K562 (cell line): ENCODE measurements at regions not wholly inside any gene's neighbourhood (a gene's known extent, or its start where the extent isn't known, plus 50 kb on each side); places are given as distances from the start of the nearest gene placed in this dataset.

Source experiments
- ATAC-seq: fragments of 200-7000 bp; cut with Tn5 transposase; 3 replicates; pipeline ENCODE4 v1.9.1; 2020; ENCODE audit warnings: moderate library complexity
- BruUV-seq: library from RNA; stranded (reverse); fragments of 400-500 nt; replicated peaks from 2 replicates; lab custom pipeline; 2021; lab: Mats Ljungman, UMichigan
- CTCF ChIA-PET: fragments of 300-600 bp; formaldehyde crosslinking; extraction: SDS; loops from one replicate; lab custom pipeline; 2021; ENCODE audit warnings: low intra/inter-chr PET ratio; lab: Yijun Ruan, JAX
- POLR2A ChIA-PET: fragments of 300-600, 350-650 bp; sonication (Branson Sonifier 250); formaldehyde crosslinking; extraction: SDS; loops from one replicate; lab custom pipeline; 2021; ENCODE audit warnings: antibody characterized with exemption, inconsistent platforms; lab: Yijun Ruan, JAX
- DNase-seq, 4 experiments: peaks; one replicate each; pipeline versions ENCODE4 v3.0.0 to v3.0.0-alpha.2; 2011 to 2018; ENCODE audit warnings: low spot score in 3 of 4, mixed read lengths in 3 of 4; ENCODE audit errors: extremely low read depth in 1 of 4
- FAIRE-seq: peaks from 2 replicates; lab custom pipeline; 2011; peaks lifted over from hg19 to GRCh38; lab: Jason Lieb, UNC
- H2AFZ ChIP-seq: 2 replicates; pipeline ENCODE4 v1.6.0; 2011; ENCODE audit warnings: low read depth, low read length, control low read depth, inconsistent platforms
- H3K27ac ChIP-seq: fragments of 200-600 bp; 3 replicates; pipeline ENCODE4 v1.8.0; 2011; ENCODE audit warnings: low read depth, mild to moderate bottlenecking, control low read depth, inconsistent platforms, low read length, moderate library complexity, mixed read lengths; ENCODE audit errors: extremely low read depth
- H3K27me3 ChIP-seq, 2 experiments: fragments of 300-600 bp in 1 of 2; 2 replicates in 1 of 2; 3 replicates in 1 of 2; pipeline versions ENCODE4 v1.6.0 to v1.8.0; 2011; ENCODE audit warnings: inconsistent platforms in 2 of 2, low read length in 2 of 2, mild to moderate bottlenecking in 1 of 2, mixed read lengths in 1 of 2, moderate library complexity in 1 of 2; ENCODE audit not compliant: control insufficient read depth in 2 of 2, insufficient read depth in 2 of 2
- H3K36me3 ChIP-seq: fragments of 300-600 bp; 3 replicates; pipeline ENCODE4 v1.8.0; 2011; ENCODE audit warnings: mild to moderate bottlenecking, low read length, inconsistent platforms; ENCODE audit not compliant: control insufficient read depth, insufficient read depth
- H3K4me1 ChIP-seq, 2 experiments: fragments of 200-600 bp in 1 of 2; replicated peaks in 1 of 2; 2 replicates in 1 of 2; 3 replicates in 1 of 2; pipeline versions ENCODE4 v1.5.1 to v1.8.0; 2011; ENCODE audit warnings: inconsistent platforms in 2 of 2, low read length in 2 of 2, mild to moderate bottlenecking in 1 of 2, mixed read lengths in 1 of 2, moderate library complexity in 1 of 2; ENCODE audit not compliant: control insufficient read depth in 2 of 2, insufficient read depth in 2 of 2
- H3K4me2 ChIP-seq: 2 replicates; pipeline ENCODE4 v1.6.1; 2011; ENCODE audit warnings: low read length, control low read depth, inconsistent platforms, mixed read lengths; ENCODE audit not compliant: insufficient read depth
- H3K4me3 ChIP-seq: fragments of 200-600 bp; sonication (generic), shearing (Covaris generic); 2 replicates; pipeline ENCODE4 v1.5.1; 2016; ENCODE audit warnings: control low read depth, inconsistent platforms
- H3K79me2 ChIP-seq: fragments of 200-600 bp; 3 replicates; pipeline ENCODE4 v1.8.0; 2011; ENCODE audit warnings: low read length, inconsistent platforms; ENCODE audit not compliant: control insufficient read depth, insufficient read depth
- H3K9ac ChIP-seq, 2 experiments: 2 replicates each; pipeline versions ENCODE4 v1.6.0 to v1.6.1; 2011; ENCODE audit warnings: low read depth in 2 of 2, low read length in 2 of 2, control low read depth in 1 of 2, inconsistent platforms in 1 of 2, mild to moderate bottlenecking in 1 of 2, mixed read lengths in 1 of 2; ENCODE audit not compliant: insufficient read depth in 1 of 2
- H3K9me1 ChIP-seq: one replicate; pipeline ENCODE4 v1.6.0; 2011; ENCODE audit warnings: inconsistent platforms, mild to moderate bottlenecking, low read length, moderate library complexity; ENCODE audit not compliant: control insufficient read depth, insufficient read depth
- H3K9me3 ChIP-seq: replicated peaks from 2 replicates; pipeline ENCODE4 v1.5.1; 2011; ENCODE audit warnings: low read depth, low read length, inconsistent platforms; ENCODE audit not compliant: control insufficient read depth, insufficient read depth
- H4K20me1 ChIP-seq: replicated peaks from 2 replicates; pipeline ENCODE4 v1.6.1; 2011; ENCODE audit warnings: low read length, inconsistent platforms, mixed read lengths; ENCODE audit not compliant: control insufficient read depth, insufficient read depth
- BACH1 ChIP-seq: fragments of 200-800 bp; sonication (Bioruptor generic); IDR thresholded peaks from 2 replicates; pipeline ENCODE4 v1.6.1; 2016; ENCODE audit warnings: missing genetic modification characterization, missing compliant biosample characterization
- CUX1 ChIP-seq: fragments of 200-800 bp; sonication (Bioruptor generic); IDR thresholded peaks from 2 replicates; pipeline ENCODE4 v1.6.1; 2016; ENCODE audit warnings: missing genetic modification characterization, missing compliant biosample characterization
- RBM25 ChIP-seq: fragments of 200-400 bp; formaldehyde crosslinking; IDR thresholded peaks from 2 replicates; pipeline ENCODE4 v1.6.1; 2018; ENCODE audit warnings: low read length, low read depth, moderate library complexity; ENCODE audit not compliant: severe bottlenecking
- SIN3A ChIP-seq, 2 experiments: fragments of 150-350 bp in 1 of 2; IDR thresholded peaks; 2 replicates each; pipeline ENCODE4 v1.6.1; 2011 to 2016; ENCODE audit warnings: borderline replicate concordance in 2 of 2, low read depth in 2 of 2, low read length in 2 of 2, mild to moderate bottlenecking in 2 of 2, moderate library complexity in 2 of 2; ENCODE audit not compliant: control insufficient read depth in 1 of 2
- THAP7 ChIP-seq: fragments of 250-450 bp; sonication (Bioruptor Pico); IDR thresholded peaks from 2 replicates; pipeline ENCODE4 v1.5.0; 2021
- ZFP36 ChIP-seq: fragments of 150-350 bp; IDR thresholded peaks from 2 replicates; pipeline ENCODE4 v1.6.1; 2018; ENCODE audit warnings: low read length, low read depth; ENCODE audit not compliant: partially characterized antibody
- ZFX ChIP-seq: sonication (generic); formaldehyde crosslinking; IDR thresholded peaks from 2 replicates; pipeline ENCODE4 v1.8.0; 2022; ENCODE audit warnings: mild to moderate bottlenecking, missing genetic modification reagents, moderate library complexity
- ZNF146 ChIP-seq: IDR thresholded peaks from one replicate; pipeline ENCODE4 v1.6.1; 2018; ENCODE audit warnings: missing compliant biosample characterization; ENCODE audit not compliant: unreplicated experiment
- ZNF23 ChIP-seq: fragments of 250-450 bp; sonication (Bioruptor Pico); IDR thresholded peaks from 2 replicates; pipeline ENCODE4 v1.4.0; 2020; ENCODE audit warnings: mild to moderate bottlenecking
- ZNF311 ChIP-seq: fragments of 250-450 bp; sonication (Bioruptor Pico); IDR thresholded peaks from 2 replicates; pipeline ENCODE4 v1.4.0; 2020; ENCODE audit warnings: mild to moderate bottlenecking, moderate library complexity
- ZNF75A ChIP-seq: fragments of 450-650 bp; formaldehyde crosslinking; IDR thresholded peaks from 2 replicates; pipeline ENCODE4 v1.4.0; 2020; ENCODE audit warnings: mild to moderate bottlenecking
- ZNF766 ChIP-seq: fragments of 200-800 bp; sonication (Bioruptor generic); conservative IDR thresholded peaks from 2 replicates; pipeline ENCODE4 v1.6.1; 2016; ENCODE audit warnings: missing genetic modification characterization, missing compliant biosample characterization
- WGBS: fragments of 100-300 bp; shearing (Covaris generic); methylation state at CpG from one replicate; pipeline ENCODE4 v1.1.6; 2016; ENCODE audit warnings: low coverage, mixed read lengths; ENCODE audit not compliant: insufficient coverage; ENCODE audit errors: missing lambda C conversion rate; 5-methylcytosine and 5-hydroxymethylcytosine counted together
- in situ Hi-C: fragments of 300-500 bp; cut with MboI; formaldehyde crosslinking; loops from 4 replicates; pipeline ENCODE4 v1.15.0; 2018; ENCODE audit warnings: inconsistent platforms, mixed read lengths
- intact Hi-C: fragments of 100-400 bp; cut with micrococcal nuclease; formaldehyde crosslinking; loops from 2 replicates; pipeline ENCODE4 v1.14.2; 2022

GRCh38 chr18:39435996-39436395, 1870.4 kb upstream of the CELF4 start:
- DNase-seq (no peak), ATAC-seq (no peak), FAIRE-seq (no peak)
- H3K4me1 ChIP-seq, result no peaks in the 10 kb centered on the region
- BruUV-seq, result no TSS peak
- H3K9me3 ChIP-seq, result no peaks in the 10 kb centered on the region
- WGBS, result 0% methylated on average over 1 of the region's 1 CpG
- TF ChIP-seq ZFX (CRISPR knock-in tag) (no peak), ZNF23 (CRISPR knock-in tag) (no peak), RBM25 (no peak), ZNF766 (CRISPR knock-in tag) (no peak), ZNF311 (CRISPR knock-in tag) (no peak), CUX1 (CRISPR knock-in tag) (no peak), SIN3A (IDR thresholded peaks at IDR 0.05; ENCODE audit: borderline replicate concordance in 2 of 2, control insufficient read depth in 1 of 2, low read depth in 2 of 2, low read length in 2 of 2) (no peak), ZFP36 (no peak), ZNF146 (CRISPR knock-in tag) (no peak), BACH1 (tag) (no peak), THAP7 (no peak), ZNF75A (CRISPR knock-in tag) (no peak)
- no peaks in the 10 kb centered on the region for H3K79me2 ChIP-seq
- no peak overlapping the region for H3K4me2 ChIP-seq
- no peaks in the 10 kb centered on the region for H3K9me1 ChIP-seq
- H3K36me3 ChIP-seq, result no peaks in the 10 kb centered on the region
- intact Hi-C loops (no loop called here), in situ Hi-C loops (no loop called here)
- ChIA-PET POLR2A (no interaction called here), CTCF (no interaction called here)
- no peak overlapping the region for H2AFZ ChIP-seq
- H3K27me3 ChIP-seq, result no peaks in the 10 kb centered on the region
- no peaks in the 10 kb centered on the region for H4K20me1 ChIP-seq
- no peak overlapping the region for H3K9ac ChIP-seq
- no peak overlapping the region for H3K4me3 ChIP-seq
- no peak overlapping the region for H3K27ac ChIP-seq
